Stimulated activated CD4-positive, alpha-beta T cell treated with anti-CD3 and anti-CD28 coated beads, Interleukin-1b, Interleukin-23, amount 100 ng/mL, for 1 hour (primary cell): ENCODE measurements at regions not wholly inside any gene's neighbourhood (a gene's known extent, or its start where the extent isn't known, plus 50 kb on each side); places are given as distances from the start of the nearest gene placed in this dataset.
A peak's percentile ranks its signal among the peaks of the same experiment; 100 is the strongest.
"Not testable (repeated sequence)": the region's sequence is repeated elsewhere in the genome, so short reads cannot be mapped to it uniquely, and the experiment has no call there.

Experiments used
- DNase-seq, 2 donors: peaks; one replicate each; pipeline ENCODE4 v3.0.0-alpha.2; 2020; ENCODE audit warnings: low read depth in 2 of 2

DNA sequence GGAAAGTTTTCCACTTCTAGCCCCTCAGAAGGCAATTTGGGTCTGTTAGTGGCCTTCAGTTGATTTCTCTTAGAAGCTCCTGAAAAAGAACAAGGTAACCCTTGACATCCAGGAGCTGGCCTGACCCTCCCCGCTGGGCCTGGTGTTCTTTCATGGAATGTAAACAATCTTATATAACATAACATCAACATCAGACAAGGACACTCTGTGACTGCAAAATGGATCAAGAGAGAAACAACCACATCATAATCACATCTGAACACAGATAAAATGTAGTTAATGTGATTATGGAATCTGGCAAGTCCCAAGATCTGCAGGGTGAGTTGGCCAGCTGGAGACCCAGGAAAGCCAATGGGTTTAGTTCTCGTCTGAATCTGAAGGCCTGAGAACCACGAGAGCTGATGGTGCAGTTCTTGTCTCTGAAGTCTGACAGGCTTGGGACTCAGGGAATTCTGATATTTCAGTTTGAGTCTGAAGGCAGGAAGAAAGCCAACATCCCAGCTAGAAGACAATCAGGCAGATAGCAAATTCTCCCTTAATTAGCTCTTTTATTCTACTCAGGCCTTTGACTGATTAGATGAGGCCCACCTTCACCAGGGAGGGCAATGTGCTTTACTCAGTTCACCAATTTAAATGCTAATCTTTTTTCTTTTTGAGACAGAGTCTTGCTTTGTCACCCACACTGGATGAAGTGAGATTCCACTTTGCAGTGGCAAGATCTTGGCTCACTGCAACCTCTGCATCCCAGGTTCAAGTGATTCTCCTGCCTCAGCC lies 91.4 kb upstream of the NAMPT start:
- DNase-seq = no peak

DNA sequence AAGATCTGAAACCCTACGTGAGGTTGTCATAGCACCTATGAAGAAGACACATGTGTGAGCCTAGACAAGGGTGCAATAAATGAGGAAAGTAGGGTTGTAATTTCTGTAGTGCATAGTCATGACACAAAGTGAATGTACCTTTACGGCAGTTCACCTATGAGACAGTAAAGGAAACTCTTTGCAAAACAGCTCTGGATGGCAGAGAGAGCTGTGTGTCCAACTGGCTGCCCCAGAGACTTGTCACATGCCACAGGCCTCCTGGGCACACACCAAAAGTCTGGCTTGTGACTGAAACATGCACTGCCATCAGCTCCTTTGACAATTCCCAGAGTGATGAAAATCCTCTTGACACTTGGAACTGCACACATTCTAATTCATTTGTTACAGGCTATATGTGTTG lies 90.7 kb upstream of the NAMPT start:
- DNase-seq = no peak

DNA sequence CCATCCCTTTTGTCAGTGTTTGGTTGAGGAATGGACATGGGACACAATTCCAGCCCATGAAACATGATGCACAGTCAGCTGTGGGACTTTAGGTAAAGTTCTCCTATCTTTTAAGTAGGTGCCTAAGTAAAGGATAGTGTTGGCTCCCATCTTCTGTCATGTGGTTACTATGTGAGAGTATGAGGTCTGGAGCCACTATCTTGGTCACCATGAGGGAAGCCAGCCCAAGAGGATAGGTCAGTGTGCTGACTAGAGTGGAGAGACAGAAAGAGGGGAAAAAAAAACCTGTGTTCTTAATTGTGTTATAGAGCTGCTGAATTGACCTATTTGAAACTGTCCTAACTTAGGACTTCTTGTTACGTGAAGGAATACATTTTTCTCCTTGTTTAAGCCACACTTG lies 89.7 kb upstream of the NAMPT start:
- no peak for DNase-seq

DNA sequence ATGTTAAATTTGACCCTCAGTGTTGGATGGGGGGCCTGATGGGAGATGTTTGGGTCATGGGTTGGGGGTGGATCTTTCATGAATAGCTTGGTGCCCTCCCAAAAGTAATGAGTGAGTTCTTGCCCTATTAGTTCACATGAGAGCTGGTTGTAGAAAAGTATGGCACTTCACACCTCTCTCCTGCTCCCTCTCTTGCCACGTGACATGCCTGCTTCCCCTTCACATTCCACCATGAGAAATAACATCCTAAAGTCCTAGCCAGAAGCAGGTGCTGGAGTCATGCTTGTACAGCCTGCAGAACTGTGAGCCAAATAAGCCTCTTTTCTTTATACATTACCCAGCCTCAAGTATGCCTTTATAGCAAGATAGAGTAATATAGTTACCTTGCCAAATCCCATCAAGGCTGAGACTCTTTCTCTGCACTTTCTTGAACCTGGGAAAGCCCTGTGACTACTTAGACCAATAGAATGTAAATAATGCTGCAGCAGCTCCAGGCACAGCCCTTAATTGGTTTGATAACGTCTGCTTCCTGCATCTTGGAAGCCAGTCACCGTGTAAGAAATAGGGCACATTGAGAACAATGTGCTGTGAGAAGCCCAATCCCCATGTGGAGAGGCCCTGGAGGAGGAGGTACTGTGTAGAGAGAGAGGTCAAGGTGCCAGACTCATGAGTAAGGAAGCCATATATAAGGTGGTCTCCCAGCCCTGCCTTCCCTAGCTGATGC lies 88.0 kb upstream of the NAMPT start:
- no peak for DNase-seq

DNA sequence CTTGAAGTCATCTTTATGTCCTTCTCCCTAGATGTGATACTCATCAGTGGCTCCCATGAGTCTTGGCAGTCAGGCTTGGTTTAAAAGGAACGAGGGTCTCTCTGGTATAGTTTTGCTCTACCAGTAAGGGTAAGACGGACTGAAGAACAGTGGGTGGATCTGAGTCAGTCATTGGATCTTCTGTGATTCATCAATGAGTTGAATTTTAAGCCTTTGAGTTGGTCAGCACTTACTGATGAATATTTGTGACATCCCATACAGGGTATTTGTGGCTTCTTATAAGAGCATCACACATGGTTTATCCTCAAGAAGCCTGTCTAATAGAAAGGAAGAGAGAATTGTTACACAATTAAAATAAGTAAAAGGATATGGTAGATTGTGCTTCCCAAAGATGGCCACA lies 87.3 kb upstream of the NAMPT start:
- no peak for DNase-seq

DNA sequence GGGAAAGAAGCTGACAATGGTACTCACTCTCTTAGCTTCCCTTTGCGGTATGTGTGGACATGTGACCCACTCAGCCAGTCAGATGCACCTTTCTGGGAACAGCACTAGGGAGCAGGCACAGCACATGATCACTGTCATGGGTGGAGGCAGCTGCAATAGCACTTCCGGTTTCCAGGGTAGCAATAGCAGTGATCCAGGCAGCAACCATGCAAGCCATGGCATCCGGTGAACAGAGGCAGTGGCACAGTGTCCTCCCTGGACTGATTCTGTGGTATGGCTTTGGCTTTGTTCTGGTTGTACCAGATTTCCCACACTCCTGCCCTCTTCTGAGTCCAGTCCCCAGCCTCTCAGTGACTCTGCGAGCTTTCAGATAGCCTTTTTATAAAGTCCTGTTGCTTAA lies 86.8 kb upstream of the NAMPT start:
- DNase-seq = no peak

DNA sequence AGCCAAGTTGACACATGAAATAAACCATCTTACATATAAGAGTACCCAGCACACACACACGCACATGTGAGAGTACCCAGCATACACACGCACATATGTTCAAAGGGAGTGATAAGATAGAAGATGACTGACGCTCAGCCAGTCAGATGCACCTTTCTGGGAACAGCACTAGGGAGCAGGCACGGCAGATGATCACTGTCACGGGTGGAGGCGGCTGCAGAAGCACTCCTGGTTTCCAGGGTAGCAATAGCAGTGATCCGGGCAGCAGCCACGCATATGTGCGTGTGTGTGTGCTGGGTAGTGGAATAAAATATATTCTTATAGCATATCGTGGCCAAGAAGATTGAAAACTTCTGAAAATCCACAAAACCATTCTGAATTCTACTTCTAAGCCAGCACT lies 85.8 kb upstream of the NAMPT start:
- no peak for DNase-seq

DNA sequence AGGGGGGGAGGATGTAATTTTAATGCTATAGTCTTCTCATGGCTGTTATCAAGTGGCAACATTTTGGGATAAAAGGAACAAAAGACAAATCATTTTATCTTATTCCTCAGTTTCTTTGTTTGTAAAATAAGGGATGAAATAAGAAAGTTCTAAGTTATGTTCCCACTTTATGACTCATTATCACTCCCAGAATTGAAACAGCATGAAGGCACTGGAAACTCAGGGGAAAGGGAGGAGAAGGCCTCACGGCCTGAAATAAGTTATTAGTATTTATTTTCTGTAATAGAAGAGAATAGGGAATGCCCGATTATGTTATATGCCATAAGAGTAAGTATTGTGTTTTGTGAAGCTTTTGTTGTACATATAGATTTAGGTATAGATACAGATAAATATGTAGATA lies 85.0 kb upstream of the NAMPT start:
- DNase-seq = no peak

DNA sequence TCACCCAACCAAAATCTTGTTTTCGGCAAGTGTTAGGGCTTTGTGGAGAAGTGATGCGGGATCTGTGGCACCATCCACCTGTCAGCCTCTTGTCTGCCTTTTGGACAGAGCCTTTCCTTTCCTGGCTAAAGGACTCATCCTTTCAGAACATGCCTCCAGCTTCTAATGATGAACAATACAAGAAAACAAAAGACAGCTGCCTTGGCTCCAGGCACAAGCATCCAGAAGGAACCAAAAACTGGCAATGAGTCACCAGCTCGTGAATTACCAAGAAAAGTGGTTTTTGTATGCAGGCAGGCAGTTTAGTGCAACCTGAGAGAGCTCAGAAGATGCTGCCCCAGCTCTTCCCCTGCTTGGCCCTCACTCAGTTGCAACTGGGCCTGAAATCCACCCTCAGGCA lies 84.6 kb upstream of the NAMPT start:
- no peak for DNase-seq

DNA sequence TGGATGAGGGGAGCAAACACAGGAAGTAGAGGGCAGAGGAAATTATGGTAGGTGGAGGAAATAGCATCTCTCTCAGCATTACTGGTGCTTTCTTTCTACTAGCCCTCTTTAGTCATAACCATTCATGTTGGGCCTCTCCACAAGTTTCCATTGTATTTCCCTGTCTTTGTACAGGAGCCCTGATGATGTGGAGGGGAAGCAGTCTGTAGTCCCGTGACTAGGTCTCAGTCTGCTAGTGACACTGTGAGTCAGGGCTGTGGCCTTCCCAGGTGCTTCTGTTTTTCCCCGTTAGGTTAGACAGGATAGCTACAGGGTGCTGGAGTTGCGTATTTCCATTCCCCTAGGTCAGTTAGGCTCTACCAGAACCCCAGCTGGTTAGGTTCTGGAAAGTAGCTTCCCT lies 82.9 kb upstream of the NAMPT start:
- DNase-seq = no peak

DNA sequence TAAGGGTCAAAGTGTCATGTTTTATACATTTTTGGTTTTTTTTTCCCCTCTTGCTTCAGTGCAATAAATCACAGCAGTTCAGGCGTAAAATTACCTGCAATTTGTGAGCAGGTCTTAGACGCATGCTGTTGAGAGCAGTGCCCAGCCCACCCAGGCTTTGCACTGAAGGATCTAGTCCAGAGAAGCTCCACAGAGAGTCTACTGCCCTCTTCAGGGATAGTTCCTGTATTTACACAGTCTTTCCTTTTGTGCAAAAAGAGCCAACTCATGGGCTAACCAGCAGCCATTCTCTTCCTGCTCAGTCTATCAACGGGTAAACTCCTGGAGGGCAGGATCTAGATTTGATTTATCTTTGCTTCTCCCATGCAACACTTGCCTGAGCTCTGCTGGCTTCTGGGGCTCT lies 82.2 kb upstream of the NAMPT start:
- no peak for DNase-seq

DNA sequence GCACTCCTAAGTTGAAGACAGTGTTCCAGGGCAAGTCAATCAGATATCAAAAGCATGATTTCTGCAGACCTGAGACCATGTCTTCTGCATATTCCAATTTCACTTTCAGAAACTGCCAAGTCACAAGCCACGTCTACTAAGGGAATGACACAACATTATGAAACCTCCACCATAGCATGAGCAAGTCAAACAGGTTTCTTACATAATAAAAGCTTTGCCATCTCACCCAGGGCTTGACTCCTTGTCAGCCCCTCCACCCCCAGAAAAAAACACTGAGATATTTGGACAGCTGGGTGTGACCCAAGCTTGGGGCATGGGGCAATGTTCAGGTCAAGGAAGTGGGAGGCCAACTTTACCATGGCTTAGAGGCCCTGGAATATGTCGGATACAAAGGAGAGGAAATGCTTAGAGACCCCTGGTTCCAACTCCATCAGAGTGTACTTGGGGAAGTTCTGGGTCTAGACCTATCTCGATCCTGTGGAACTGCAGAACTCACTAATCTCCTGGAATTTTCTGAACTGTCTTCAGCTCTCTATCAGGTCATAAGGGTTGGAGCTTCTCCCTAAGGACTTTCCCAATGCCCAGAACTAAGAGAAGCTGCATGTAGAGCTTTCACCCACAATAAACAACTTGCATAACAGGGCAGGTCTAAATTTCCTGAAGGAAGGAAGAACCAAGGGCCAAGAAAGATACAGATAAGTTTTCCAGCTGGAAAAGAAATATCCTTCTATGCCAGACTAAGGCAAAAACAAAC lies 80.6 kb upstream of the NAMPT start:
- no peak for DNase-seq

DNA sequence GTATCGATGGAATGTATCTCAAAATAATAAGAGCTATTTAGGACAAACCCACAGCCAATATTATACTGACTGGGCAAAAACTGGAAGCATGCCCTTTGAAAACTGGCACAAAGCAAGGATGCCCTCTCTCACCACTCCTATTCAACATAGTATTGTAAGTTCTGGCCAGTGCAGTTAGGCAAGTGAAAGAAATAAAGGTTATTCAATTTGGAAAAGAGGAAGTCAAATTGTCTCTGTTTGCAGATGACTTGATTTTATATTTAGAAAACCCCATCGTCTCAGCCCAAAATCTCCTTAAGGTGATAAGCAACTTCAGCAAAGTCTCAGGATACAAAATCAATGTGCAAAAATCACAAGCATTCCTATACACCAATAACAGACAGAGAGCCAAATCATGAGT lies 77.7 kb upstream of the NAMPT start:
- not testable (repeated sequence) for DNase-seq

DNA sequence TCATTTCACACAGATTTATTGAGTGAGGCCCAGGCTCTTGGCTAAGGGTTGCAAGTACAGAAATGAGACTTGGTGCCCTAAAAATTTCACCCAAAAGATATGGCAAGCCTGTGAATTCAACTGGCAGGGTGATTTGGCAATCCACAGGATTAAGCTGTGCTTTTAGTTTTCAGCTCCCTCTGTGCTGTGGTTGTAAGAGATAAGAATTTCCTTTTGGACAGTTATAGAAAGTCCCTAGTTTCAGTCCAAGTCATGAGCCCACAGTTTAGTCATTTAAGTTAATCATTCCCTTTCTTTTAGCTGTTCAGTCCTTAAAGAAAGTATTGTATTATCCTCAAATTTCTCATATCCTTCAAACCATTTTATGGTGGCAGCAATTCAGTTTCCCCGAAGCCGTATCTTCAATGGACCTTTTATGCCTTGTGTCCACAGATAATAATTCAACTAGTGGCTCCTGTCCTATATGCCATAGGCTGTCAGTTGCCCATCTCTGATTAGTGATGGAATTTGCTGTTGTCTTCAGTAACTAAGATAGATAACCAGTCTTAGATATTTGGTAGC lies 73.4 kb upstream of the NAMPT start:
- DNase-seq = no peak

DNA sequence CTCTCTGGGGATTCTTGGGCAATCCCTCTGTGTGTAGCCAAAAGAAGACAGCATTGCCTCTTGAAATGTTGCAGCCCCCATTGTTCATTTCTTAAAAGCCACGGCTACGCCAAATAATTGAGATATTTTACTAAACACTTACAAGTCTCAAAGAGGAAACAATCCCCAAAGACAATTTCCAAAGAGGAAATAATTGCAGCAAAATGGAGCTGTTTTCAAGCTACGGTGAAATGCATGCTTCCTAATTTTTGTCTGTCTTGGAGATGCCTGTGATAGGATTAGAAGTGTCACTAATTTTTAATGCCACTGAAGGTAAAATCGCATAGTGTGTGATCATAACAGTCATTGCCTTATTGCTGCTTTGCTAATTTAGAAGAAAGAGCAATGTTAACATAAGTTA lies 72.9 kb upstream of the NAMPT start:
- DNase-seq = no peak

DNA sequence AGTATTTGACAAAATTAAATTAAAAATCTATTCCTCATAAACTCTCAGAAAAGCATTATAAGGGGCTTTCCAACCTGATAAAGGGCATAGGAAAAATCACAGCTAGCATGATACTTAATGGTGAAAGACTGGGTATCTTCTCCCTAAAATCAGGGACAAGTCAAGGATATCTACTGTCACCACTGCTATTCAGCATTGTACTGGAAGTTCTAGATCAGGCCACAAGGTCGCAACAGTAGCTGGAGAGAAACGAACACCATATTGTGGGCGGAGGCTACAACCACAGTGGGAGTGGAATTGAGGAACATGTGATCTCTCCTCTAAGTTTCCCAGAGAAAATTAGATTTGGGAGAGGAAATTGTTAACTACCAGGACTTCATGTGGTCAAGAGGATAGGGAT lies 70.0 kb upstream of the NAMPT start:
- DNase-seq = no peak

DNA sequence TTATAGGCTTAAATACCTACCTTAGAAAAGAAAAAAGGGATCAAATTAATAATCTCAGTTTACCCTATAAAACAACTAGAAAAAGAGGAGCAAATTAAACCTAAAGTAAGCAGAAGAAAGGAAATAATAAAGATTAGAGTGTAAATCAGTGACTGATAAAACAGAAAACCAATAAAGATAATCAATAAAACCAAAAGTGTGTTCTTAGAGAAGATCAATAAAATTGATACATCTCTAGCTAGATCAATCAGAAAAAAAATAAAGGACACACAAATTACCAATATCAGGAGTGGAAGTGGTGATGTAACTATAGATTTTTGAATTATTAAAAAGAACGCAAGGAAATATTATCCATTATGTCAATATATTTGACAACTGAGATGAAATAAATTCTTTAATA lies 69.2 kb upstream of the NAMPT start:
- DNase-seq = no peak

DNA sequence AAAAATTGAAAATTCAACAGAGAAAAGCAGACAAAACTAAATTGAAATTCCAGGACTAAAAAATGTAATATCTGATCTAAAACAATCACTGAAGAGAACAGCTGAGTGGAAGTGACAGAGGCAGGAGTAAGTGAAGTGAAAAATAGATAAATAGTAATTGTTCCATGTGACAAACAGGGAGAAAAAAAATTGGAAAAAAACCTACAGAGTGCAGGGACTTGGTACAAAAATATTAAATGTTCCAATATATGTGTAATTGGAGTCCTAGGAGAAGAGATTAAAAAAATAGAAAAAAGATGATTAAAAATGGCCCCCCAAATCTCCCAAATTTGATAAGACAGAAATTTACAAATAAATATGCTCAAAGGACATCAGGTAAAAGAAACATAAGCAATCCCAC lies 63.4 kb upstream of the NAMPT start:
- no peak for DNase-seq

DNA sequence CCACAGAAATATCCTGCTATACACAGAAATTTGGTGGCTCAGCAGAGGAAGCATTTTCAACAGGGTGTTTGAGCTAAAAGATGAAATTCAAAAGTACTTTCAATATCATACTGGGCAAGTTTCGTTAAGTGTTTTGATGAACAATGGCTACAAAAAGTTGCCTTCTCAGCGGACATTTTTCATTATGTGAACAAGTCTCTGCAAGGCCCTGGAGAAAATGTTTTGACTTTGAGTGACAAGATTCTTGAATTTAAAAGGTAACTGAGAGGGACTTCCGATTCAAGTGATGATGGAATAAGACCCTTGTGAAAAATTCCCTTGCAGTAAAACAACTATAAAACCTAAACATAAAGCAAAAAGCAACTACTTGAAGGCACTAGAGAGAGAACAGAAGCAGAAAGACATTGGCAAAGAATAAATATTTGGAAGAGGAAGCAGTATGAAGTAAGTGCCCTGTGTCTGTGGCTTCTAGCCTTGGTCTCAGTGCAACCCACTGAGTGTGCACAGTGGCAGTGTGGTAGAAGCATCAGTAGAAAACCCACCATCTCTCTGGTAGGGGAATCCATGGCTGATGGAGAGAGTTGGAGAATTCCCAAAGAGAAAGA lies 62.5 kb upstream of the NAMPT start:
- DNase-seq = no peak

DNA sequence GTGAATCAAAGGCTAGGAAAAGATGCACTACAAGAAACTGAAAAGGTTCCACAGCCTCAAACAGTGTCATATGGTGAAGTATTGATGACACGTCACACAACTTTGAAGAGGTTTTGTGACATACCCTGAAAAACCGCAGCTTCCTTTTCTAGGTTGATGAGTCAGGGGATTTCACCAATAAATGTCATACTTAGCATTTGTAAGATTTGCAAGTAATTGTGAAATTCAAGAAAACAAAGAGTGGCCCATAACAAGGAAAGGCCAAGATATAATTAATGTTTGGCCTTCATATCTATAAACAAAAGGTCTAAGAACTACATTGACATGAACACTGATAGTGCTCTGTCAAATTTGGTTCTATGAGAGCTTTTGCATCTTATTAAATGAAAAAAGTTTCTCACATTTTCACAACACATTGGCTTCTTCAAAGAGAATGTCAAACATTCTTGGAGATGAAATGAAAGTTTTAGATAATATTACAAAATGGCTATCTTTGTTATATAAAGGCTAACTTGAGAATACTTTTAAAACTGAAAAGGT lies 62.0 kb upstream of the NAMPT start:
- peak in 1 of 2 donors; percentile 11 for DNase-seq

DNA sequence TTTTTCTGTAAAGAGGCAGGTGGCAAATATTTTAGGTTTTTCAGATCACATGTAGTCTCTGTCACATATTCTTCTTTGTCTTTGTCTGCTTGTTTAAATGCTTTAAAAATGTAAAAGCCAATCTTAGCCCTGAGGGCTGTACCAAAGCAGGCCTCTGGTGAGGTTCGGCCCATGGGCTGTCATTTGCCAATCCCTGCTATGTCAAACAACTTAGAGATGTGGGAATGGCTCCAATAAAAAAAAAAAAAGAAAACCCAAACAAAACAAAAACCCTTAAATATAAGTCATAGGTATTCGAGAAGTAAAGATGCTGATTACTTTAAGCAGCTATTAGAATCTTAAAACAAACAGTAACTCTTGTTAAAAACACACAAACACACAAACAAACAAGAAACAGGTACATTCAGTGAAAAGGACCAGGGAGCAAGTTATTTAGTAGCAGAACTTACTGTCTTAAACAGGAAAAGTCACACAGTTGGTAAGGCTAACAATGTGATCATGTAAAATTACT lies 61.4 kb upstream of the NAMPT start:
- no peak for DNase-seq
